Keratinocyte (primary cell): ENCODE measurements at regions not wholly inside any gene's neighbourhood (a gene's known extent, or its start where the extent isn't known, plus 50 kb on each side); places are given as distances from the start of the nearest gene placed in this dataset.

Experiments used
- DNase-seq: peaks from one replicate; pipeline ENCODE4 v3.0.0-alpha.2; 2011; ENCODE audit warnings: low read depth, missing footprints, low spot score
- FAIRE-seq: peaks from 2 replicates; lab custom pipeline; 2011; peaks lifted over from hg19 to GRCh38; lab: Jason Lieb, UNC
- H2AFZ ChIP-seq: 2 replicates; pipeline ENCODE4 v1.6.0; 2012; ENCODE audit warnings: low read length, control low read depth, inconsistent platforms; ENCODE audit not compliant: control insufficient read depth
- H3K27ac ChIP-seq: 2 replicates; pipeline ENCODE4 v1.5.1; 2011; ENCODE audit warnings: low read length; ENCODE audit not compliant: control insufficient read depth, insufficient read depth
- H3K27me3 ChIP-seq: 3 replicates; pipeline ENCODE4 v1.6.0; 2011; ENCODE audit warnings: low read length; ENCODE audit not compliant: control insufficient read depth, insufficient read depth; ENCODE audit errors: extremely low read depth
- H3K36me3 ChIP-seq, 2 experiments: 2 replicates in 1 of 2; 3 replicates in 1 of 2; pipeline ENCODE4 v1.5.1; 2011; ENCODE audit warnings: low read length in 2 of 2, mild to moderate bottlenecking in 1 of 2; ENCODE audit not compliant: control insufficient read depth in 2 of 2, insufficient read depth in 2 of 2; ENCODE audit errors: extremely low read depth in 1 of 2
- H3K4me1 ChIP-seq: 3 replicates; pipeline ENCODE4 v1.5.1; 2011; ENCODE audit warnings: low read length; ENCODE audit not compliant: control insufficient read depth, insufficient read depth; ENCODE audit errors: extremely low read depth
- H3K4me2 ChIP-seq: 3 replicates; pipeline ENCODE4 v1.6.0; 2011; ENCODE audit warnings: low read depth, low read length; ENCODE audit not compliant: control insufficient read depth, insufficient read depth; ENCODE audit errors: extremely low read depth
- H3K4me3 ChIP-seq, 3 experiments: fragments of 200-600 bp in 1 of 3; sonication (generic) in 1 of 3; 2 replicates in 2 of 3; 3 replicates in 1 of 3; pipeline ENCODE4 v1.5.1; 2011 to 2016; ENCODE audit warnings: low read length in 3 of 3, mild to moderate bottlenecking in 3 of 3, control low read depth in 2 of 3, inconsistent platforms in 1 of 3, low read depth in 1 of 3, mixed read lengths in 1 of 3, mixed run types in 1 of 3, moderate library complexity in 1 of 3; ENCODE audit not compliant: control insufficient read depth in 2 of 3, insufficient read depth in 2 of 3; ENCODE audit errors: extremely low read depth in 1 of 3
- H3K79me2 ChIP-seq: 2 replicates; pipeline ENCODE4 v1.6.0; 2012; ENCODE audit warnings: low read length; ENCODE audit not compliant: control insufficient read depth, insufficient read depth
- H3K9ac ChIP-seq: 3 replicates; pipeline ENCODE4 v1.6.0; 2011; ENCODE audit warnings: low read length; ENCODE audit not compliant: control insufficient read depth, insufficient read depth; ENCODE audit errors: extremely low read depth
- H3K9me1 ChIP-seq: 3 replicates; pipeline ENCODE4 v1.6.0; 2011; ENCODE audit warnings: low read length; ENCODE audit not compliant: control insufficient read depth, insufficient read depth; ENCODE audit errors: extremely low read depth
- H3K9me3 ChIP-seq: 2 replicates; pipeline ENCODE4 v1.5.1; 2012; ENCODE audit warnings: low read depth, low read length; ENCODE audit not compliant: control insufficient read depth
- H4K20me1 ChIP-seq: 3 replicates; pipeline ENCODE4 v1.6.0; 2011; ENCODE audit warnings: low read length; ENCODE audit not compliant: control insufficient read depth, insufficient read depth; ENCODE audit errors: extremely low read depth
- CTCF ChIP-seq, 3 experiments: IDR thresholded peaks in 1 of 3; conservative IDR thresholded peaks in 1 of 3; optimal IDR thresholded peaks in 1 of 3; 2 replicates in 2 of 3; 3 replicates in 1 of 3; pipeline versions ENCODE3 to v1.5.1; 2011; ENCODE audit warnings: low read length in 3 of 3, mild to moderate bottlenecking in 3 of 3, moderate library complexity in 2 of 3, control low read depth in 1 of 3, inconsistent platforms in 1 of 3; ENCODE audit not compliant: insufficient read depth in 2 of 3; ENCODE audit errors: extremely low read depth in 1 of 3
- EZH2 ChIP-seq: IDR thresholded peaks from one replicate; pipeline ENCODE4 v1.6.1; 2012; ENCODE audit warnings: inconsistent platforms, mild to moderate bottlenecking, low read length, moderate library complexity
- dilution Hi-C: fragments of 300-500 bp; cut with MboI; formaldehyde crosslinking; loops from one replicate; pipeline ENCODE4 v1.7.0; 2020; ENCODE audit warnings: low sequenced_read_pairs; ENCODE audit not compliant: extremely low pct_ligation_motif_present

GRCh38 chr11:90364527-90364926 lies 141.7 kb upstream of the CHORDC1 start:
- DNase-seq: no peak
- TF ChIP-seq CTCF (optimal IDR thresholded peaks at IDR 0.05 in 1 of 3, IDR thresholded peaks at IDR 0.05 in 1 of 3, conservative IDR thresholded peaks at IDR 0.05 in 1 of 3; ENCODE audit: extremely low read depth in 1 of 3, insufficient read depth in 2 of 3, low read length in 3 of 3) (no peak), EZH2 (no peak)
- Histone ChIP-seq H2AFZ (no peak overlapping the region), H3K79me2 (no peaks in the 10 kb centered on the region), H3K9me3 (no peaks in the 10 kb centered on the region), H3K36me3 (no peaks in the 10 kb centered on the region), H4K20me1 (no peaks in the 10 kb centered on the region), H3K27me3 (no peaks in the 10 kb centered on the region), H3K27ac (no peak overlapping the region), H3K9ac (no peak overlapping the region), H3K4me3 (no peak overlapping the region), H3K9me1 (no peaks in the 10 kb centered on the region), H3K4me2 (no peak overlapping the region), H3K4me1 (no peaks in the 10 kb centered on the region)
- FAIRE-seq: no peak
- dilution Hi-C loops: no loop called here

DNA sequence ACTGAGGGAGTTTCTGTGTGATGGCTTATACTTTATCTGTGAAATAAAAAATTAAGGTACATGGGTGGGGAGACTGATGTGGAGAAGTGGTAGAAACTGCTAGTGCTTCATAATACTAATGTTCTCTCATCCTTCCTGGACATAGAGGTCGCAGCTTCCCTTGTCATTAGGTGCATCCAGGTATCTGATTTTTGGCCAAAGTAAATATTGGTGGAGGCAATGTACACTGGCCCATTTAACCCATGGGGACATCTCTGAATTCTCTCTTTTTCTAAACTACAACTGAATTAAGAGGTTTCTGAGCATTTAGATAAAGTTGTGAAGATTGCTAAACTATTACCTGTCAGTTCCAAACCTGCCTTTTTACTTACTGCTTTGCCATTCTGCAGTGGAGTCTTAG lies 140.9 kb upstream of the CHORDC1 start:
- Histone ChIP-seq H3K9ac (no peak overlapping the region), H3K4me1 (no peaks in the 10 kb centered on the region), H3K27ac (no peak overlapping the region), H3K4me2 (no peak overlapping the region), H3K9me3 (no peaks in the 10 kb centered on the region), H3K36me3 (no peaks in the 10 kb centered on the region), H3K27me3 (no peaks in the 10 kb centered on the region), H3K79me2 (no peaks in the 10 kb centered on the region), H4K20me1 (no peaks in the 10 kb centered on the region), H2AFZ (no peak overlapping the region), H3K9me1 (no peaks in the 10 kb centered on the region), H3K4me3 (no peak overlapping the region)
- dilution Hi-C loops: no loop called here
- DNase-seq: no peak
- TF ChIP-seq EZH2: no peak
- no peak for TF ChIP-seq CTCF (optimal IDR thresholded peaks at IDR 0.05 in 1 of 3, IDR thresholded peaks at IDR 0.05 in 1 of 3, conservative IDR thresholded peaks at IDR 0.05 in 1 of 3; ENCODE audit: extremely low read depth in 1 of 3, insufficient read depth in 2 of 3, low read length in 3 of 3)
- no peak for FAIRE-seq
